ENCODE measurements at regions not wholly inside any gene's neighbourhood (a gene's known extent, or its start where the extent isn't known, plus 50 kb on each side); places are given as distances from the start of the nearest gene placed in this dataset.

- Histone ChIP-seq H2BK15ac (ENCODE audit: low read length) (no peak overlapping the region), H2BK12ac (ENCODE audit: low read depth, low read length) (no peak overlapping the region), H3K4me1 (replicated peaks in 1 of 4; ENCODE audit: control insufficient read depth in 3 of 4, insufficient read depth in 4 of 4, low read length in 3 of 4) (no peaks in the 10 kb centered on the region), H3K9ac (replicated peaks in 1 of 4; ENCODE audit: extremely low read depth in 1 of 4, low read depth in 3 of 4, low read length in 3 of 4) (no peak overlapping the region), H3K56ac (replicated peaks; ENCODE audit: insufficient read length, low read depth, low read length) (no peak overlapping the region), H4K8ac (ENCODE audit: extremely low read depth, insufficient read depth, low read length) (no peak overlapping the region), H3K23ac (ENCODE audit: insufficient read length) (no peak overlapping the region), H3K18ac (ENCODE audit: extremely low read depth, low read length) (no peak overlapping the region), H4K20me1 (replicated peaks in 1 of 2; ENCODE audit: control insufficient read depth in 1 of 2, insufficient read depth in 2 of 2, low read length in 2 of 2) (no peaks in the 10 kb centered on the region), H4K5ac (ENCODE audit: insufficient read length, low read depth, low read length) (no peak overlapping the region), H3K79me1 (ENCODE audit: low read depth, low read length) (no peaks in the 10 kb centered on the region), H3K79me2 (ENCODE audit: control insufficient read depth in 1 of 2, insufficient read depth in 2 of 2, low read length in 2 of 2) (no peaks in the 10 kb centered on the region), H3K4ac (replicated peaks; ENCODE audit: insufficient read length, low read depth, low read length) (no peak overlapping the region), H4K91ac (replicated peaks; ENCODE audit: insufficient read length, low read length) (no peak overlapping the region), H3K14ac (ENCODE audit: insufficient read length) (no peak overlapping the region), H2BK5ac (ENCODE audit: low read depth, low read length) (no peak overlapping the region), H2AK5ac (ENCODE audit: low read depth, low read length) (no peak overlapping the region), H3K23me2 (ENCODE audit: low read depth, low read length) (no peaks in the 10 kb centered on the region), H3K9me3 (ENCODE audit: insufficient read depth in 2 of 2, low read depth in 1 of 2, low read length in 1 of 2) (no peaks in the 10 kb centered on the region), H2BK120ac (replicated peaks; ENCODE audit: low read depth, low read length) (no peak overlapping the region), H3K4me3 (ENCODE audit: extremely low read depth in 1 of 4, insufficient read depth in 2 of 4, low read depth in 3 of 4, low read length in 4 of 4) (no peak overlapping the region), H3K27me3 (replicated peaks in 1 of 4; ENCODE audit: control insufficient read depth in 3 of 4, extremely low read depth in 1 of 4, insufficient read depth in 3 of 4, low read length in 3 of 4) (no peaks in the 10 kb centered on the region), H3K36me3 (ENCODE audit: control insufficient read depth in 2 of 4, insufficient read depth in 4 of 4, low read length in 3 of 4) (no peaks in the 10 kb centered on the region), H3K27ac (ENCODE audit: low read depth, low read length) (no peak overlapping the region), H3K4me2 (ENCODE audit: insufficient read depth in 1 of 2, low read depth in 2 of 2, low read length in 2 of 2) (no peak overlapping the region), H2AFZ (ENCODE audit: low read length) (no peak overlapping the region), H2BK20ac (ENCODE audit: low read length) (no peak overlapping the region)
- POLR2A ChIA-PET (ENCODE audit: partially characterized antibody): no interaction called here
- TF ChIP-seq RAD21 (IDR thresholded peaks at IDR 0.05 in 1 of 2, conservative IDR thresholded peaks at IDR 0.05 in 1 of 2; ENCODE audit: low read depth in 2 of 2, low read length in 2 of 2): peak; percentile 91 to 94
- peak; percentile 84 for TF ChIP-seq TEAD4 (IDR thresholded peaks at IDR 0.05; ENCODE audit: low read depth, low read length)
- no peak for TF ChIP-seq TAF7 (optimal IDR thresholded peaks at IDR 0.05; ENCODE audit: borderline replicate concordance, low read depth, low read length)
- peak; percentile 25 to 76 (median 60) for TF ChIP-seq CTCF (IDR thresholded peaks at IDR 0.05; ENCODE audit: control extremely low read depth in 1 of 3, insufficient read depth in 1 of 3, low read depth in 1 of 3, low read length in 3 of 3)
- FAIRE-seq: peak; percentile 86
- CTCF ChIA-PET (ENCODE audit: partially characterized antibody): interaction anchor here (0.6 to 1.3 kb wide), 26 partner anchors 10 to 564 kb away, joined by 3 to 6 read pairs (median 3); no protein-coding TSS in a partner anchor
- peak; percentile 29 to 57 for DNase-seq (ENCODE audit: low read depth in 1 of 2, low spot score in 2 of 2)
- 52% methylated on average over 6 of the region's 6 CpGs; no CpG with 5 or more reads in 1 of the 2 experiments for whole genome bisulfite sequencing, 2 experiments (ENCODE audit: extremely low coverage in 1 of 2, insufficient coverage in 1 of 2, insufficient read length in 1 of 2, insufficient replicate concordance in 2 of 2, low coverage in 1 of 2, low lambda C conversion rate in 2 of 2, missing lambda C conversion rate in 1 of 2)
Measured at GRCh38 chr6:137641474-137642077, 147.4 kb upstream of the OLIG3 start.

All from H1 (cell line).